ENCODE measurements at regions not wholly inside any gene's neighbourhood (a gene's known extent, or its start where the extent isn't known, plus 50 kb on each side); places are given as distances from the start of the nearest gene placed in this dataset.

DNA sequence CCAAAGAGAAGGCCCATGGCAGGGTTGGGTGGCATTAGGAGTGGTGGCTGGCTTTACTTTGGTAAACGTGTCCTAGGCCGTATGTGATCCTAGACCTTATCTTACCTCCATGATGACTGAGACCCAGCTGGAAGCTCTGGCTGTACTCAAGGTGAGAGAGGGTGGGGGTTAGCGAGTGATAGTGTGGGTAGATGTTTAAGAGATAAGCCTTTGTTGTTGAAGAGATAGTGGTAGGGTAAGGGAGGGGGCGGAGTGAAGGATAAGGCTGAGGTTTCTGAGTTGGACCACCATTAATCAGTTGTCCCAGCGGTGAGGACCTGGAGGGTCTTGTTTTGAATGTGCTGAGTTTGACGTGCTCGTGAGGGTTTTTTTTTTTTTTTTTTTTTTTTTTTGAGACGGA lies 61.5 kb upstream of the ULK4 start:
- no peak for TF ChIP-seq SUZ12 (IDR thresholded peaks at IDR 0.05; ENCODE audit: extremely low read depth, insufficient read depth, insufficient read length)
- no peak for TF ChIP-seq ZNF274 (IDR thresholded peaks at IDR 0.05; ENCODE audit: low read depth, low read length)
- no peak for TF ChIP-seq YY1 (IDR thresholded peaks at IDR 0.05; ENCODE audit: insufficient read depth, insufficient read length)
